GM19455 (cell line): ENCODE measurements at regions not wholly inside any gene's neighbourhood (a gene's known extent, or its start where the extent isn't known, plus 50 kb on each side); places are given as distances from the start of the nearest gene placed in this dataset.
"Not testable (repeated sequence)": the region's sequence is repeated elsewhere in the genome, so short reads cannot be mapped to it uniquely, and the experiment has no call there.

Experiments
- ATAC-seq: cut with Tn5 transposase; IDR thresholded peaks from one replicate; pipeline ENCODE4 v1.9.1; 2021; ENCODE audit not compliant: unreplicated experiment

DNA sequence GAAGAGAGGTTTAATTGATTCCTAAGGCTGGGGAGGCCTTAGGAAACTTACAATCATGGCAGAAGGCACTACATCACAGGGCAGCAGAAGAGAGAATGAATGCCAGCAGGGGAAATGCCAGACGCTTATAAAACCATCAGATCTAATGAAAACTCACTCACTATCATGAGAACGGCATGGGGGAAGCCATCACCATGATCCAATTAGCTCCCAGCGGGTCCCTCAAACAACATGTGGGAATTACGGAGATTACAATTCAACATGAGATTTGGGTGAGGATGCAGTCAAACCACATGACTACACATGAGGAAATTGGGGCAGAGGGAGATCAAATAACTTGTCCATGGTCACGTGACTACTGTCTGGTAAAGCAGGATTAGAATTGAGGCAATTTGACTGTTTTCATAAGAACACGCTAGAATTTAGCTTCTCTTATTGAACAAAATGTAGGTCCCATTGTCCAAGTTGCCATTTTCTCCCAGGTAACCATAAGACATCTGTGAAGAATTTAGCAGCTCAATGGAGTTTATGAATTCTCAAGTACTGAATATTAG, 445.1 kb upstream of the CDH20 start:
- no peak for ATAC-seq

DNA sequence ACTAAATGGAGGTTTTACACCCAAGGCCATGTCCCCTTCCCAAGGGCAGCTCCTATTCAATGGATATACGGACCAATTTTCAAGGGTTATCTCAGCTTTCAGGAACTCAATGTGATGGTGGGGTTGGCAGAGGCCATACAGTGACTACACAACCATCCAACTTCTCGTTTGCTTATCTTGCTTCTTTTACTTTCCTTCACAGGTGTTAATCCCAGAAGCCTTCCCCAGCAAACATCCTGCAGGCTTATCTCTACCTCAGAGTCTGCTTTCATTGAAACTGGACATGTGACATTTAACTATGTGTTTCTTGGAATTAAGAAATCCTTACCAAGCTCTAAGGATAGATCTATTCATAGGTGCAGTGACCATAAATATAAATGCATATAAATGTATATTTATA, 443.8 kb upstream of the CDH20 start:
- ATAC-seq, result no peak

DNA sequence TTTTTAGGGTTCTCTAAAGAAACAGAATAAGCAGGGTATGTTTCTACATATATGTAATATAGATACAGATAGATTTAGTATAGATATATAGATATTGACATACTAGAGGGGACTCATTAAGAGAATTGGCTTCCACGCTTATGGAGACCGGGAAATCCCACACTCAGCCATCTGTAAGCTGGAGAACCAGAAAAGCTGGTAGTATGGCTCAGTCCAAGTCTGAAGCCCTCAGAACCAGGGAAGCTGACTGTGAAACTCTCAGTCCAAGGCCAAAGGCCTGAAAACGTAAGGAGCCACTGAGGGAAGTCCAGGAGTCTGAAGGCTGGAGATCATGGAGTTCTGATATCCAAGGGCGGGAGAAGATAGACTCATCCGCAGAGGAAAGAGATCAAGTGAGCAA, 441.3 kb upstream of the CDH20 start:
- ATAC-seq, result no peak

DNA sequence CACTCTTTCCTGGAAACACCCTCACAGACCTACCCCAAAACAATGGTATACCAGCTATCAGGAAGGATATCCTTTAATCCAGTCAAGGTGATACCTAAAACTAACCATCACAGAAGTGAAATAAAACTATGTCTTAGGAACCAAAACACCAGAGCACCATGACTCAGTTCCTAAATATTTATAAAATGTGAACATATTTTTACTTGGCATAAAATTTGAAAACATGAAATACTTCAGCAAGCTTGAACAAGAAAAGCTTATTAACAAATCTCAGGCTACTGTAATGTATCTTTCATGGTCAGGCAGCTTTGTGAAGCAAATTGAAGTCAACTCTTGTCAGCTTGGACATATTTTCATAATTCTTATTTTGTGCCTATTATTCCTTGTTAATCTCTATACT, 440.8 kb upstream of the CDH20 start:
- no peak for ATAC-seq

DNA sequence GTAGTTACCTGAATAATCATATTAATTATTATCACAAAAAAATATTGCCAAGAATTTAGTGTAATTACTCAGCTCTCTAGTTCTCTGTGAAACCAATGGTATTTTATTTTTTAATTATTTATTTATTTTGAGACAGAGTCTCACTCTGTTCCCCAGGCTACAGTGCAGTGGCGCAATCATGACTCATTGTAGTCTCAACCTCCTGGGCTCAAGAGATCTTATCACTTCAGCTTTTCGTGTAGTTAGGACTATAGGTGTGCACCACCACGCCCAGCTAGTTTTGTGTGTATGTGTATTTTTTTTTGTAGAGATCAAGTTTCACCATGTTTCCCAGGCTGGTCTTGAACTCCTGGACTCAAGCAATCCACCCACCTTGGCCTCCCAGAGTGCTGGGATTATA, 440.4 kb upstream of the CDH20 start:
- ATAC-seq, result no peak

DNA sequence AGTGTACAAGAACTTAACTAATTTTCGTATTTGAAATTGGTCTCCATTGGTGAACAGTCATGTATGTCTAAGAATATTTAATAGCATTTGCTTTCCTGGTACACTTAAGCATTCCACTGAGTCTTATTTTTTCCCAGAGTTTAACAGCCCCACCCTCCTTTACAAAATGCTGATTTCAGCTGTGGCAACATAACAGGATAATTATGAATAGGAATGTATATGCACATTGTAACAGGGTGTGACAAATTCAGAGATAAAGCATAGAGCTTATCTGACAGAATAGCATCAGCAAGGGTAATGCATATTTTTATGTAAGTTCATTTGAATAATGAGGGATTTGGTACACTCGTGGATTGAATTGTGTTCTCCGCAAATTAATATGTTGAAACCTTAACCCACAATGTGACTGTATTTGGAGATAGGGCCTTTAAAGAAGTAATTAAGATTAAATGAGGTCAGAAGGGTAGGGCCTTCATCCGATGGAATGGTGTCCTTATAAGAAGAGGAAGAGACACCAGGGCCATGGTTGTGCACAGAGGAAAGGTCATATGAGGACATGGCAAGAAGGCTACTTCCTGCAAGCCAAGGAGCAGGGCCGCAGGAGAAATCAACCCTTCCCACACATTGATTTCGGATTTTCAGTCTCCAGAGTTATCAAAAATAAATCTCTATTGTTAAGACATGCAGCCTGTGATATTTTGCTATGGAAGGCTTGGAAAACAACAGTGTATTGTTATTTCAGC, 439.7 kb upstream of the CDH20 start:
- no peak for ATAC-seq

DNA sequence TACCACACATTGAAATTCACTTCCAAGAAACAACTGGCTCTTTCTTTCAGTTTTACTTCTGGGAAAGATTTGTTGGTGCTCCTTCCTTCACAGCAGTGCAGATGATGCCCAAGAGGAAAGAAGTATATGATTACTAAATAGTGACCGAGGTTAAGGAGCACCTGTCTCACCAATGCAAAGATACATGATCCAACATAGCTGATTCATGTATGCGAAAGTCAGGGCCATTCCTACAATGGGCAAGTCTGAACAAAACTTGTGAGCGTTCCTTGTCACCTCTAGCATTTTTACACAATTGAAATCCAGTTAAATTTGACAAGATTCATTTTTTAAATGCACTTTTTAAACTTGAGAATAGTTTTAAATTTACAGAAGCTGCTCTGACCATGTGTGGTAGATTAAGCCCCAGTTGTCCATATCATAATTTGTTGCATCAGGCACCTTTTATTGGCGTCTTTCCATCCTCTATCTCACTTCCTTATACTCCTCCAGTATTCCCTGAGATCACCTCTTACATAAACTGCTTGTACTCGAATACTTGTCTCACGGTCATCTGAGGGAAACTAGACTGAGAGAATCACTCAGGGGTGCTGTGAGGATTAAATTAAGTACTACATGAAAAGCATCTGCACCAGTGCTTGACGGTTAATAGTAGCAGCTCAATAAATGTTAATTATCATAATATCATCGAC, 438.8 kb upstream of the CDH20 start:
- ATAC-seq, result no peak

DNA sequence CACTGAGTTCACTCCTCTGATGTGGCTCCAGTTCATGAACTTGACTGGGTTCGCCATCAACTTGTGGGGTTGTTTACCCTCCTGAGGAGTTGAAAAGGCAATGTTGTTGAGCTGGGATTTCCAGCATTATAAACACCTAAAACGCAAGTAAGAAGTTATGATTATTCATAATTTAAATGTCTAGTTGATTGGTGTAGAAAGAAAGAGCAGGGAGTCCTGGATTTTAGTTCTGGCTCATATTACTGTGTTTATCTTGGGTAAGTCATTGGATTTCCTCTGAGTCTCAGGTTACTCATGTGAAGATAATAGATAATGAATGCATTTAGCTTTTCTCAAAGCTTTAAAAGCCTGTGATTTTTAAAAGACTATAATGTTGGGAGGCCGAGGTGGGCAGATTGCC, 438.0 kb upstream of the CDH20 start:
- ATAC-seq, result no peak

DNA sequence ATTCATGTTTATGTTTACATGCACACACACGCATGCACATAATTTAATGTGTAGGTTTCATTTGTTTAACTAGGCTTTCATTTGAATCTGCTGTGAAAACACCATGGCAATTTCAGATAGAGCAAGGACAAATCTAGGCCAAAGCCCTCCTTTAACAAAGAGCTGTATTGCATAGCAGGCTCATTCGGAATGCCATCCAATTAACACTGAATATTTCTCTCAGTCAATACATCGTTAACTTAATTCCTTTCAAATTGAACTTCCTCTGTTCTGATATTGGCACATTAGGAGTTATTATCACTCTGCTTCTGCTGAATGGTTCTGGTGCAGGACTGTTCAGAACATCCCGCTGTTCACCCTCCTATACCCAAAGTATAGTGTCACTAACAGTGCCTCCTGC, 435.1 kb upstream of the CDH20 start:
- ATAC-seq, result no peak

DNA sequence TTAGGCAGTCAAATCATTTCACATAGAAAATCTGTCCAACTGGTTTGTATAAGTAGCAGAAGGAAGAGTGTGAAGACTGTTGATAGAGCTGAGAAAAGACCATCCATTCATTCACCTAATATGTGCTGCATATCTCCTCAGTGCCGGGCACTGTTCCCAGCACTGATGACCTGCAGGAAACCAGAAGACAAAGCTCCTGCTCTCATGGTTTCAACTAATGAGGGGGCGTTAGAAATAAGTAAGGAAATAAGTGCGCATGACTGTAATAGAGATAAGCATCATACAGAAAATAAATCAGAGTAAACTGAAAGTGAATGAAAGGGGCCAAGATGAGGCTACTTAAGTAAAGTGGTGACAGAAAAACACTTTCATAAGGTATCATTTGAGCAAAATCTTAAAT, 427.5 kb upstream of the CDH20 start:
- ATAC-seq, result no peak

DNA sequence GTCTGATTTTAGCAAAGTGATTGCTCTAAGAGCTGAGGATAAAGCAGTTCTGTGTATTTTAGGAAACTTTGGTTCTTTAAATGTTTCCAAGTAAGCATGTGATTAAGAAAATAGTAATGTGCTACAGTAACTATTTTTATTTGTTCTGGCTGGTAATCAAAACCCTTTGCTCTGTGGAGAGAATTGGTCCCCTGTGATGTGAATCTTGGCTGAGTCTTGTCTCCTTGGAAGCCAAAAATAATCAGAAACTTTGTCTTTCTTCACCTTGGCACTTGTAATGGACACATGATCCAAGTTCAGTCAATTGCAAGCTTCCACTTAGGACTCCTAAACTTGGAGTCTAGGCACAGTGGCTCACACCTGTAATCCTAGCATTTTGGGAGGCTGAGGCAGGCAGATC, 422.7 kb upstream of the CDH20 start:
- no peak for ATAC-seq

DNA sequence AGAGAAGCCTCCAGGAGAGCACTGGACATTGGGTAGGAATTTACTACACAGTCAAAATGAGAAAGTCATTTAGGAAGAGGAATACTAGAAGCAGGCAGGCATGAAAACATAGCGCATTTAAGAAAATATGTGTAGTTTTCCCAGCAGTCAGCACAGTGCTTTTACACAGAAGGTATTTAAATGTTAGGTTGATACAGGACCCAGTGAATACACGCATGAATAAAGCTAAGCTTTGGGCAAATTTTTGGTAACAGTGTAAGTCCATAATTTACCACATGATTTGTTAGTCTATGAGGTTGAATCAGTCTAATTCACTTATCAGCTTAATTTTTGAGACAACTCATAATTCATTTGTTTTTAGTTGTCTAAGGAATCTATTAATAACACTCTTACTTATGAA, 421.7 kb upstream of the CDH20 start:
- no peak for ATAC-seq

DNA sequence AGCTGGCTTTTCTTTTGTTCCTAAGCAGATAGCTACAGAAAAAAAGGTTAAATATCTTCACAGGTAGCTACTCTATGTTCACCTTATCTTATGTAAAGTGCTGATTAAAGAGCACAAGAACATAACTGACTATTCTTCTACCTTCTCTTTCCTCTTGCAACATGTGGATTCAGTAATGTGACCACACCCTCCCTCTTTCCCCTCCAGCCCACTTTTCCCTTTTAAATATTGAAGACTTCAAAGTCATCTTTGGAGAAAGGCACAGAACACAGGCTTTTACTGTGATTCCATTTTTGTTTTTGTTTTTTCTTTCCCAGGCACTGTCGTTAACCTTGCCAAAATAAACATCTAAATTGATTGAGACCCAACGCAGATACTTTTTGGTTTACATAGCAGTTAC, 418.1 kb upstream of the CDH20 start:
- no peak for ATAC-seq

DNA sequence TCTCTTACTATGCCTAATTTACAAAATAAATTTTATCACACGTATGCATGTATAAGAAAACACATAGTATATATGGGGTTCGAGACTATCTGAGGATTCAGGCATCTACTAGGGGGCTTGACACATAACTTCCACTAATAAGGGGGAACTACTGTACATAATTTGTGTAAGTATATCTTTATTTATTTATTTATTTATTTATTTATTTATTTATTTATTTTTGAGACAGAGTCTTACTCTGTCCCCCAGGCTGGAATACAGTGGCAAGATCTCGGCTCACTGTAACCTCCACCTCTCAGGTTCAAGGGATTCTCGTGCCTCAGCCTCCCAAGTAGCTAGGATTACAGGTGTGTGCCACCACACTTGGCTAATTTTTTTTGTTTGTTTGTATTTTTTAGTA, 414.4 kb upstream of the CDH20 start:
- not testable (repeated sequence) for ATAC-seq

DNA sequence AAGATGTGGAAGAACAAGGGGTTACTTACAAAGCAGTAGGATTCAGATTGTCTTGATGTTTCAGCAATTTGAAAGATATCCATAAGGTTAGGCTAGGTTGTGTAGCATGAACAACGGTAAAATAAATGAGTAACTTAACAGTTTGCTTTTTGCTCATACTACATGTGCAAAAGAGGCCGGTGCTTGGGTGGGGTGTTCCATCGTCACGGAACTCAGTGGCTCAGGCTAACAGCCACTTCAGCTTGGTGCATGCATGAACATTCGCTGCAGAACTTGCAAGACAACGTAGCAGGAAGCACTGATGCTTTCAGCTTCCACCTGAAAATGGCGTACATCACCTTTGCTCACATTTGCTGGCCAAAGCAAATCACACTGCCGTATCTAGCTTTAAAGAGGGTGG, 407.3 kb upstream of the CDH20 start:
- ATAC-seq, result no peak

DNA sequence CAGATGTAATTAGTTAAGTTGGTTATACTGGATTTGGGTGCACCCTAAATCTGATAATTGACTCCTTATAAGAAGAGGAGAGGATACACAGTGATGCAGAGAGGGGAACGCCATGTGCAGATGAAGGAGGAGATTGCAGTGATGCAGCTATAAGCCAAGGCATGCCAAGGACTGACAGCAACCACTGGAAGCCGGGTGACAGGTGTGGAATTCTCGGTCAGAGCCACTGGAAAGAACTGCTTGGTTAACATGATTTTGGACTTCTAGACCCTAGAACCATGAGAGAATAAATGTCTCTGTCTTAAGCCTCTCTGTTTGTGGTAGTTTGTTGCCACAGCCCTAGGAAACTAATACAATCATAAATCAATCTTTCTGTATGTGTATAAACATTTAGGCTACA, 403.3 kb upstream of the CDH20 start:
- ATAC-seq, result no peak

DNA sequence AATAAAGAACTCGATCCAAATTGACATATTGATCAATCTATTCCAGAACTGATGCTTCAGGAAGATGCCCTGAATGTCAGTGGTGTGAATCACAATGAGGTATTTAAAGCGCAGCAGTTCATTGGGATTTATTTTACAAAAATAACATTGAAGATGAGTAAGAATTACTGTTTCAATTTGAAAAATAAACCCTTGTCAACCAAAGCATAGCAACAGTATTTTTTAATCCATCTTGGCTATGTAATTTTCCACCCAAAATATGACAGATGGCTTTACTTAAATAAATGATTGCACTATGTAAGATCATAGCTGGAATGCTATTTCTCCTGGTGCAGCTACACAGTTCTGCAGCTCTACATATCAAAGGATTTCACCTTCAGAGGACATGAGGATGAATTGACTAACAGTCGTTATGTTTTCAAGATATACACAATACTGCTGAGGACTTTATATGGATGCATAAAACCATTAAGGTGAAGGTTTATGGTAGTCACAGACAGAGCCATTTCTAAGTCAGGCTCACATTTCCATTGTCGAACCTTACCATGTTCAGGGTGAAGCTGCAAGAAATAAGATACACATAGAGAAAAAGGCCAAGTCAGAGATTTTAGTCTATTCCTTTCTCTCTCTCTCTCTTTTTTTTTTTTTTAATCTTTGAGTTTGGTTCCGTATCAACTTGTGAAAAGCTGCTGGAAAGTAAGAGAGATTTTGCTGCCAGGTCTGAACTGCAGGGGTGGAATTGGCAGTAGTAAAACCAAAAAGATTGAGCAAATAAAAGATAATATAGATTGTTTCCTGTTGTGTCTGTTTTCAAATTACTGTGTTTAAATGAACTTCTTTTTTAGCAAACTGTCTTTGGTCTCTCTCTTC, 398.0 kb upstream of the CDH20 start:
- ATAC-seq, result no peak

DNA sequence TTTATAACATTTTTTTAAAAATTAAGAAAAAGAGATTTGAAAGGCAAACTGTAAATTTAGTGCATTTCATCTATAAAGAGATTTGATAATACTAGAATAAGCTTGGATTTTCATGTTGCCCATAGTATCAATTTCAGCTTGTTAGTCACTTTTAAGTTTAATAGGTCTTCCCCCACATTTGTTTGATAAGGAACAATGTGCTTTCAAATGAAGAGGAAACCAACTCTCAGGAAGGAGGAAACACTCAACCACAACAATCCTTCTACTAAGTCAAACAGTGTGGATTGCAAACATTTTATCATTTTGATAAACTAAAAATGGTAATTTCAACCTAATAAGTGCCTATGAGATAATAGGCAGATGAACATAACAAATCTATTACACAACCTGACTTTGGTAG, 397.1 kb upstream of the CDH20 start:
- no peak for ATAC-seq

DNA sequence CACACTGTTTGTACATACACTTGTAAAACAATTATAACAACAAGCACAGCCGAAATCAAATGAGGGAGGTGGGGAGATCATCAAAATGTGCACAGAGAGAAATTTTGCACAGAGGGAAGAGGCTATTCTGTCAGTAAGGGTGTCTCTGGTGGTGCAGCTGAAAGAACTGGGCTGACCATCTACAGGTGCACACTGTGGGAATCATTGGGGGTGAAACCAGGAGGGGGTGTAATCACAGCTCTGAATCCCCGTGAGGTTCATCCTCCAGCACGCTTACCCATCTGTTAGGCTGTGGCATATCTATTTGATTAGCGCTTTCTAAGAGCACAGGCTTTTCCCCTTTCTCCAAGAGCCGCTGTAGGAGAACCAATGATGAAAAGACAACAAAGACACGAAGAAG, 389.9 kb upstream of the CDH20 start:
- ATAC-seq, result no peak

DNA sequence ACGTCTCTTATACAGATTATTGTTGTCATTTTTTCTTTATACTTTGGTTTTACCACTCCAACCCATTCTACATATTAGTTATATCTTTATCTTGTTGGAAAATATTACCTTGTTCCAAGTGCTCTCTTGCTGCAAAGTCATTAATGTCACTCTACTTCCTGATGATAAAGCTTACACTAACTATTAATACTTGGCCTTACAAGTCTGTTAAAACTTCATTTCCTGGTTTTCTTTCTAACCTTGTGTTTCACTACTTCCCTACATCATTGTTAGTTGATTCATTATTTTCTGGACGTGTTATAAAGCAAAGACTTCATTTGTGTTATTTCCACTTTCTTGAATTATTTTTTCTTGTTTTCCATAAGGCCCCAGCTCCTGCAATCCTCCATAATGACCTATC, 382.6 kb upstream of the CDH20 start:
- ATAC-seq, result no peak

DNA sequence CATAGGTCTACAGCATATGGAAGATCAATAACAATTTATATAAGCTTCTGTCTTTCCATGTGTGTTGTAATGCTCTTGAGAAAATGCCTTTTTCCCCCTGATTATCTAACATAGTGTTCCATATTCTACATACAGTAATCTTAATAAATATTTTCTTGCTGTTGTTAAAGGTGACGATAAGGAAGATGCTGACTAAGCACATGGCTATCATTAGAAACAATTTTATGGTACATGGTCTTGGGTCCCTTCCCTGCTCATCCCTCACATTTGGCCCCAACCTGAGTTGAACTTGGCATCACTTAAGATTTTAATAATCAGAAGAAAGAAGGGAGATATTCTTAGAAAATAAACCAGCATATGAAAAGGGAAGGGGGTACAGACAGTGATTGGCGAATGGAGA, 382.1 kb upstream of the CDH20 start:
- no peak for ATAC-seq

DNA sequence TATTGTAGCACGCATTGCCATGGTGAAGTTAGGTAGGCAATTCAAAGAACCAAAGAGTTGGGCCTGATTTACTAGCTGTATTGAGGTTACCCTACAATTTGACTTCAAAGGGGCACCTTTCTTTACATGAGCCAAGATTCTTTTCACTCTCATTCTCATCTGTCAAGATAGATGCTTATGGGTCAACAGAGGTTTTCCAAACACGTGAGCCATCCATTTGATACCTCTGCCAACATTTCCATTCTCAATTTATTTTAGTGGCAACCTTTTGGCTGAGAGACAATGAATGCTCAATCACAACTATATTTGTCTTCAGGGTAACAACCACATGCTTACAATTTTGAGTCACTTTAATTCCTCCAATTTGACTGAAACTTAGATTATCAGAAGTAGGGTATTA, 370.6 kb upstream of the CDH20 start:
- ATAC-seq, result no peak
